B cell (primary cell): ENCODE measurements at regions not wholly inside any gene's neighbourhood (a gene's known extent, or its start where the extent isn't known, plus 50 kb on each side); places are given as distances from the start of the nearest gene placed in this dataset.

Experiments used
- ATAC-seq: fragments of 200-7000 bp; cut with Tn5 transposase; one replicate; pipeline ENCODE4 v1.10.0; 2021; ENCODE audit warnings: low read depth, mild to moderate bottlenecking, moderate number of reproducible peaks, moderate library complexity
- CTCF ChIA-PET: fragments of 350-600 bp; sonication (Branson Sonifier 250); formaldehyde crosslinking; loops from one replicate; lab custom pipeline; 2021; ENCODE audit warnings: antibody characterized with exemption, inconsistent platforms; lab: Charles Lee
- POLR2A ChIA-PET: fragments of 350-600 bp; sonication (Branson Sonifier 250); formaldehyde crosslinking; loops from one replicate; lab custom pipeline; 2021; ENCODE audit warnings: antibody characterized with exemption; lab: Charles Lee
- DNase-seq: peaks from one replicate; pipeline ENCODE4 v3.0.0; 2013
- H2AFZ ChIP-seq: 2 replicates; pipeline ENCODE4 v1.6.1; 2012; ENCODE audit warnings: mild to moderate bottlenecking, low read depth, low read length; ENCODE audit not compliant: insufficient read depth, poor library complexity, severe bottlenecking
- H3K27ac ChIP-seq, 2 donors: 1 replicate in 1 of 2; 2 replicates in 1 of 2; pipeline ENCODE4 v1.5.1; 2012 to 2013; ENCODE audit warnings: low read length in 2 of 2, mild to moderate bottlenecking in 2 of 2, moderate library complexity in 1 of 2
- H3K27me3 ChIP-seq, 4 experiments: fragments of 200-600 bp in 1 of 4; sonication (generic) in 1 of 4; replicated peaks in 1 of 4; 1 replicate in 2 of 4; 2 replicates in 2 of 4; pipeline versions ENCODE4 v1.6.1 to v1.7.0; 2013 to 2016; ENCODE audit warnings: low read length in 3 of 4, mild to moderate bottlenecking in 2 of 4, mixed read lengths in 1 of 4, moderate library complexity in 1 of 4; ENCODE audit not compliant: insufficient read depth in 4 of 4, control insufficient read depth in 3 of 4; ENCODE audit errors: control extremely low read depth in 1 of 4
- H3K36me3 ChIP-seq, 2 experiments: replicated peaks in 1 of 2; 1 replicate in 1 of 2; 2 replicates in 1 of 2; pipeline versions ENCODE4 v1.6.1 to v1.7.1; 2013; ENCODE audit warnings: low read length in 1 of 2; ENCODE audit not compliant: insufficient read depth in 2 of 2, control insufficient read depth in 1 of 2; ENCODE audit errors: control extremely low read depth in 1 of 2, extremely low read depth in 1 of 2
- H3K4me1 ChIP-seq, 2 donors: fragments of 200-600 bp in 1 of 2; sonication (generic) in 1 of 2; 1 replicate in 1 of 2; 2 replicates in 1 of 2; pipeline versions ENCODE4 v1.5.1 to v1.6.1; 2013 to 2017; ENCODE audit warnings: low read length in 2 of 2; ENCODE audit not compliant: control insufficient read depth in 2 of 2, insufficient read depth in 2 of 2
- H3K4me2 ChIP-seq: replicated peaks from 2 replicates; pipeline ENCODE3; 2012; ENCODE audit warnings: mild to moderate bottlenecking, low read depth, low read length; ENCODE audit not compliant: poor library complexity, severe bottlenecking
- H3K4me3 ChIP-seq, 5 experiments: fragments of 200-600 bp in 1 of 5; sonication (generic) in 1 of 5; 1 replicate in 3 of 5; 2 replicates in 2 of 5; pipeline versions ENCODE4 v1.5.1 to v1.7.0; 2011 to 2016; ENCODE audit warnings: low read length in 4 of 5, mild to moderate bottlenecking in 4 of 5, low read depth in 2 of 5, control low read depth in 1 of 5, moderate library complexity in 1 of 5; ENCODE audit not compliant: insufficient read depth in 1 of 5; ENCODE audit errors: control extremely low read depth in 1 of 5, extremely low read depth in 1 of 5
- H3K79me2 ChIP-seq: fragments of 200-600 bp; sonication (generic); one replicate; pipeline ENCODE4 v1.6.0; 2016; ENCODE audit warnings: low read length; ENCODE audit not compliant: control insufficient read depth, insufficient read depth
- H3K9ac ChIP-seq: fragments of 200-600 bp; sonication (generic); 2 replicates; pipeline ENCODE4 v1.6.1; 2017; ENCODE audit warnings: mild to moderate bottlenecking, low read length, moderate library complexity
- H3K9me3 ChIP-seq, 3 donors: one replicate each; pipeline versions ENCODE4 v1.6.1 to v1.7.1; 2013; ENCODE audit warnings: low read length in 2 of 3; ENCODE audit not compliant: control insufficient read depth in 2 of 3, insufficient read depth in 1 of 3; ENCODE audit errors: control extremely low read depth in 1 of 3
- H4K20me1 ChIP-seq: 2 replicates; pipeline ENCODE4 v1.6.0; 2012; ENCODE audit warnings: mild to moderate bottlenecking, low read length; ENCODE audit not compliant: insufficient read depth, control insufficient read depth, poor library complexity, severe bottlenecking
- H3K27ac Mint-ChIP-seq: one replicate; pipeline ENCODE4 v1.8.0; 2021; ENCODE audit warnings: mixed read lengths
- H3K27me3 Mint-ChIP-seq: one replicate; pipeline ENCODE4 v1.8.0; 2021; ENCODE audit warnings: mixed read lengths
- H3K4me1 Mint-ChIP-seq: one replicate; pipeline ENCODE4 v1.8.0; 2021; ENCODE audit warnings: mixed read lengths
- H3K4me3 Mint-ChIP-seq: one replicate; pipeline ENCODE4 v1.8.0; 2021; ENCODE audit warnings: mixed read lengths
- H3K9me3 Mint-ChIP-seq: one replicate; pipeline ENCODE4 v1.8.0; 2022; ENCODE audit warnings: mixed read lengths; ENCODE audit not compliant: insufficient read depth
- CTCF ChIP-seq: fragments of 200-600 bp; IDR thresholded peaks from one replicate; pipeline ENCODE4 v1.8.0; 2022; ENCODE audit warnings: antibody characterized with exemption, mild to moderate bottlenecking
- EZH2 ChIP-seq: IDR thresholded peaks from 2 replicates; pipeline ENCODE4 v1.6.1; 2012; ENCODE audit warnings: borderline replicate concordance, low read depth, mild to moderate bottlenecking, moderate library complexity, low read length; ENCODE audit not compliant: insufficient read depth, poor library complexity, severe bottlenecking
- WGBS: methylation state at CpG from one replicate; pipeline ENCODE4 v1.1.5; 2013; ENCODE audit warnings: missing lambda C conversion rate; ENCODE audit not compliant: insufficient coverage; 5-methylcytosine and 5-hydroxymethylcytosine counted together
- intact Hi-C: fragments of 100-400 bp; cut with micrococcal nuclease; formaldehyde crosslinking; loops from one replicate; pipeline ENCODE4 v1.10.0; 2022

GRCh38 chr5:117665121-117665520 is 1090.5 kb upstream of the SEMA6A start:
- CTCF ChIA-PET: no interaction called here
- no peak overlapping the region for H3K4me2 ChIP-seq
- H3K36me3 ChIP-seq: no peaks in the 10 kb centered on the region
- Mint-ChIP-seq H3K27me3 (no peaks in the 10 kb centered on the region), H3K27ac (no peak overlapping the region), H3K9me3 (no peaks in the 10 kb centered on the region), H3K4me3 (no peak overlapping the region), H3K4me1 (no peaks in the 10 kb centered on the region)
- H4K20me1 ChIP-seq: no peaks in the 10 kb centered on the region
- intact Hi-C loops: no loop called here
- no peak overlapping the region for H3K4me3 ChIP-seq
- no peaks in the 10 kb centered on the region for H3K4me1 ChIP-seq
- H3K9me3 ChIP-seq: no peaks in the 10 kb centered on the region
- H2AFZ ChIP-seq: no peak overlapping the region
- POLR2A ChIA-PET: no interaction called here
- DNase-seq (no peak), ATAC-seq (no peak)
- 73% methylated on average over 1 of the region's 1 CpG for whole genome bisulfite sequencing
- H3K27ac ChIP-seq: no peak overlapping the region
- no peak for TF ChIP-seq EZH2
- TF ChIP-seq CTCF: no peak
- H3K27me3 ChIP-seq: no peaks in the 10 kb centered on the region
- no peak overlapping the region for H3K9ac ChIP-seq
- no peaks in the 10 kb centered on the region for H3K79me2 ChIP-seq

- no peaks in the 10 kb centered on the region for H3K4me1 Mint-ChIP-seq
- no peak overlapping the region for H2AFZ ChIP-seq
- H3K4me2 ChIP-seq: no peak overlapping the region
- H3K9me3 ChIP-seq: no peaks in the 10 kb centered on the region
- no peaks in the 10 kb centered on the region for H3K79me2 ChIP-seq
- H4K20me1 ChIP-seq: no peaks in the 10 kb centered on the region
- H3K9me3 Mint-ChIP-seq: no peaks in the 10 kb centered on the region
- no peak overlapping the region for H3K4me3 Mint-ChIP-seq
- no peak for DNase-seq
- H3K4me3 ChIP-seq: no peak overlapping the region
- WGBS: 88% methylated on average over 2 of the region's 2 CpGs
- no peaks in the 10 kb centered on the region for H3K4me1 ChIP-seq
- H3K9ac ChIP-seq: no peak overlapping the region
- no peak overlapping the region for H3K27ac ChIP-seq
- no peaks in the 10 kb centered on the region for H3K27me3 ChIP-seq
- H3K36me3 ChIP-seq: no peaks in the 10 kb centered on the region
- TF ChIP-seq EZH2 (no peak), CTCF (no peak)
- intact Hi-C loops: no loop called here
- no peaks in the 10 kb centered on the region for H3K27me3 Mint-ChIP-seq
- POLR2A ChIA-PET: no interaction called here
- CTCF ChIA-PET: no interaction called here
- no peak overlapping the region for H3K27ac Mint-ChIP-seq
- no peak for ATAC-seq
Observed at GRCh38 chr5:117662361-117662760, 1087.7 kb upstream of the SEMA6A start.
